ENCODE measurements at regions not wholly inside any gene's neighbourhood (a gene's known extent, or its start where the extent isn't known, plus 50 kb on each side); places are given as distances from the start of the nearest gene placed in this dataset.
"Not testable (repeated sequence)": the region's sequence is repeated elsewhere in the genome, so short reads cannot be mapped to it uniquely, and the experiment has no call there.

DNA sequence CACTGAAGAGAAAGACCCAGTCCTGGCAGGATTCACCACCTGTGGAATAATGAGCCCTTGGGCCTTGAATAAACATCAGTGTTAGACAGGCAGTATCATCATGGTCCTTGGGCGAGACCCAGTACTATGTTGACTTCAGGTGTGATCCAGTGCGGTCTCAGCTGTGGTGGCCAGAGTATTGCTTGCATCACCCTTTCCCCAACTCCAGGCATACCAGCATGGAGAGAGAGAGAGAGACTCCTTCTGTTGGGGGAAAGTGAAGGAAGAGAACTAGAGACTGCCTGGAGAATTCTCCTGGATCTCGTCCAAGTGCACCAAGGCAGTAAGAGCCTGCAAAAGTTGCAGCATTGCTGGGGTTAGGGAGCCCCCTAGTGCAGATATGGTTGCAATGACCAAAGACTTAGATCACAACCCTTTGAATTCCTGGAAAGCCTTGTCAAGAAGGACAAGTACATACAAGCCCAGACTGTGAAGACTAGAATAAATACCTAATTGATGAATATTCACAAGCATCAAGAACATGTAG, 61.1 kb upstream of the VAMP7 start:
- Histone ChIP-seq H3K4me1 (no peaks in the 10 kb centered on the region), H3K36me3 (no peaks in the 10 kb centered on the region), H3K9me3 (no peaks in the 10 kb centered on the region), H3K4me3 (ENCODE audit: low read depth, low read length) (no peak overlapping the region), H3K27me3 (no peaks in the 10 kb centered on the region)
- TF ChIP-seq, protein P1, sequence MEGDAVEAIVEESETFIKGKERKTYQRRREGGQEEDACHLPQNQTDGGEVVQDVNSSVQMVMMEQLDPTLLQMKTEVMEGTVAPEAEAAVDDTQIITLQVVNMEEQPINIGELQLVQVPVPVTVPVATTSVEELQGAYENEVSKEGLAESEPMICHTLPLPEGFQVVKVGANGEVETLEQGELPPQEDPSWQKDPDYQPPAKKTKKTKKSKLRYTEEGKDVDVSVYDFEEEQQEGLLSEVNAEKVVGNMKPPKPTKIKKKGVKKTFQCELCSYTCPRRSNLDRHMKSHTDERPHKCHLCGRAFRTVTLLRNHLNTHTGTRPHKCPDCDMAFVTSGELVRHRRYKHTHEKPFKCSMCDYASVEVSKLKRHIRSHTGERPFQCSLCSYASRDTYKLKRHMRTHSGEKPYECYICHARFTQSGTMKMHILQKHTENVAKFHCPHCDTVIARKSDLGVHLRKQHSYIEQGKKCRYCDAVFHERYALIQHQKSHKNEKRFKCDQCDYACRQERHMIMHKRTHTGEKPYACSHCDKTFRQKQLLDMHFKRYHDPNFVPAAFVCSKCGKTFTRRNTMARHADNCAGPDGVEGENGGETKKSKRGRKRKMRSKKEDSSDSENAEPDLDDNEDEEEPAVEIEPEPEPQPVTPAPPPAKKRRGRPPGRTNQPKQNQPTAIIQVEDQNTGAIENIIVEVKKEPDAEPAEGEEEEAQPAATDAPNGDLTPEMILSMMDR (IDR thresholded peaks at IDR 0.05; ENCODE audit: low read depth, low read length), result peak; percentile 79
- peak; percentile 64 for DNase-seq

DNA sequence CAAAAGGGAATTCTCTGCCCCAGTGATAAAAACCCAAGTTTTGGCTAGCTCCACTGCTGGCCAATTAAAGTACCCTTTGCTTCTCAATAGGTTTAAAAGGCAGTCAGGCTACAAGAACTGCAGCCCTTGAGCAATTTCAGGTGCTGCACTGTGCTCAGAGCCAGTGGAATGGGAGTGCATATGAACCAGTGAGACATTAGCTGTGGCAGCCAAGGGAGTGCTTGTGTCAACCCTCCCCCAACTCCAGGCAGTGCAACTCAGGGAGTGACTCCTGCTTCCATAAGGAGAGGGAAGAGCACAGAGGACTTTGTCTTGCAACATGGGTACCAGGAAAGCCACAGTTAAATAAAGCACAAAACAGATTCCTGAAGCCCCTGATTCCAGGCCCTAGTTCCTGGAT, 61.6 kb upstream of the VAMP7 start:
- H3K4me3 ChIP-seq (ENCODE audit: low read depth, low read length), result no peak overlapping the region
- H3K36me3 ChIP-seq, result no peaks in the 10 kb centered on the region
- H3K4me1 ChIP-seq, result no peaks in the 10 kb centered on the region
- no peaks in the 10 kb centered on the region for H3K9me3 ChIP-seq
- H3K27me3 ChIP-seq, result no peaks in the 10 kb centered on the region
- no peak for DNase-seq
- TF ChIP-seq, protein P1 (IDR thresholded peaks at IDR 0.05; ENCODE audit: low read depth, low read length), result no peak

DNA sequence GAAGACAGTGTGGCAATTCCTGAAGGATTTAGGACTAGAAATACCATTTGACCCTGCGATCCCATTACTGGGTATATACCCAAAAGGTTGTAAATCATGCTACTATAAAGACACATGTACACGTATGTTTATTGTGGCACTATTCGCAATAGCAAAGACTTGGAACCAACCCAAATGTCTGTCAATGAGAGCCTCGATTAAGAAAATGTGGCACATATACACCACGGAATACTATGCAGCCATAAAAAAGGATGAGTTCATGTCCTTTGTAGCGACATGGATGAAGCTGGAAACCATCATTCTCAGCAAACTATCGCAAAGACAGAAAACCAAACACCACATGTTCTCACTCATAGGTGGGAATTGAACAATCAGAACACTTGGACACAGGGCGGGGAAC, 66.8 kb upstream of the VAMP7 start:
- not testable (repeated sequence) for H3K27me3 ChIP-seq; H3K4me1 ChIP-seq; H3K4me3 ChIP-seq (ENCODE audit: low read depth, low read length); H3K9me3 ChIP-seq; H3K36me3 ChIP-seq; DNase-seq

DNA sequence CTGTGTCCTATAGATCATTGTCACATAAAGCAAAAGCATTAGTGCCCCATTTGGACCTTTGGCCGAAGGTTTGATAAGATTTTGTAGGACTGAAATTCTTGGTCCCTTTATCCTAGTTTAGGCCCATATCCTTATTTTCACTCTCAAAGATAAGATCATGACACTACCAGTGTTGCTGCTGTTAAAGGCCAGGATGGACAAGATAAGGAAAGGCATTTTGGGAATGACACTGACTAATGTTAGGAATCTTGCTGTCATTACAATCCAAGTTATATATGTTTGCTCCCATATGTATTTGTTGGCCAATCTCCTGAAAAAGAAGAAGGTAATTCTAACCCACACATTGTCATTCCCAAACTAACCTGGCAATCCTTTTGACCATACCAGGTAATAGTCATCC, 101.3 kb upstream of the VAMP7 start:
- H3K4me3 ChIP-seq (ENCODE audit: low read depth, low read length), result no peak overlapping the region
- DNase-seq, result no peak
- no peaks in the 10 kb centered on the region for H3K4me1 ChIP-seq
- H3K27me3 ChIP-seq, result no peaks in the 10 kb centered on the region
- TF ChIP-seq, protein P1 (IDR thresholded peaks at IDR 0.05; ENCODE audit: low read depth, low read length), result no peak
- H3K36me3 ChIP-seq, result no peaks in the 10 kb centered on the region
- no peaks in the 10 kb centered on the region for H3K9me3 ChIP-seq

DNA sequence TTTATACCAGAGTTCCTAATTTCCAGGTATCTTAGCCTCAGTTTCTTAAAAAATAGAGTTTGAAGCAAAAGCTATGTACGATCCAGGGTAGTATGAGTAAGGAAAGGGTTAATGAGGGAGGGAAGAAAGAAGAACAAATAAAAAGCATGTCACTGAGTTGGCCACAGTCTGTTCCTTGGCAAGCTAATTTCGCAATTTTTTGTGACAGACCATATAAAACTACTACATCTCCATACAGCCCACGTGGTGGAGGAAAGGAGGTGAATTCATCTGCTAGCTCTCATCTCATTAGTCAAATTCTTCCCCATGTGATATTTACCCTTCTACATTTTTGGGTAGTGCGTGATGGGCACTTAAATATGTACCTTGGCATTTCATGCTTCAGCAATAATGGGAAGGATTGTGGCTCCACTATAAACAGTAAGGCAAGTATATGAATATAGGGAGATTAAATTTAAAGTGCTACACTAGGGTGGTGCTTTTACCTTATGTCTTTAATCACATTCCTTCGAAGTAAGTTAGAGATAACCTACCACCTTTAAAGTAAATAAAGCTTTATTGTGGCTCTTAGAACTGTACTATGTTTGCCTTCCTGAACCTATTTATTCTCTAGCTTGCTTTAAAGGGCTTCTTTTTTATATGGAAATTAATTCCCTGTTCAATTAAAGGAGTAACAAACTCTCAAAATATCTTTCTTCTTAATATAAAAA, 102.1 kb upstream of the VAMP7 start:
- TF ChIP-seq, protein P1 (IDR thresholded peaks at IDR 0.05; ENCODE audit: low read depth, low read length), result no peak
- H3K27me3 ChIP-seq, result no peaks in the 10 kb centered on the region
- H3K4me3 ChIP-seq (ENCODE audit: low read depth, low read length), result no peak overlapping the region
- no peaks in the 10 kb centered on the region for H3K36me3 ChIP-seq
- H3K4me1 ChIP-seq, result no peaks in the 10 kb centered on the region
- DNase-seq, result no peak
- H3K9me3 ChIP-seq, result no peaks in the 10 kb centered on the region

DNA sequence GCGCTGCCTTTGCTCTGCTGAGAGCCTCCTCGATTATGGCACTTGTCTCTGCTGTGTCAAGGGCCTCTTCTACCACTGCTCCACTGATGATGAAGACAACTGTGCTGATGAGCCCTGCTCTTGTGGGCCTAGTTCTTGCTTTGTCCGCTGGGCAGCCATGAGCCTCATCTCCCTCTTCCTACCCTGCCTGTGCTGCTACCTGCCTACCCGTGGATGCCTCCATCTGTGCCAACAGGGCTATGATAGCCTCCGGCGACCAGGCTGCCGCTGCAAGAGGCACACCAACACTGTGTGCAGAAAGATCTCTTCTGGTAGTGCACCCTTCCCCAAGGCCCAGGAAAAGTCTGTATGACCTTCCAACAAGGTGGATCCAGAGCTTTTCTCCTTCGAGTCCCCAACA, 106.8 kb upstream of the VAMP7 start:
- H3K9me3 ChIP-seq, result no peaks in the 10 kb centered on the region

More for the DNA sequence above, 106.8 kb upstream of the VAMP7 start:
- DNase-seq, result no peak
- TF ChIP-seq, protein P1 (IDR thresholded peaks at IDR 0.05; ENCODE audit: low read depth, low read length), result no peak
- Histone ChIP-seq H3K36me3 (no peaks in the 10 kb centered on the region), H3K4me3 (ENCODE audit: low read depth, low read length) (no peak overlapping the region), H3K4me1 (no peaks in the 10 kb centered on the region), H3K27me3 (no peaks in the 10 kb centered on the region)

All from BE2C (cell line).